ENCODE measurements at regions not wholly inside any gene's neighbourhood (a gene's known extent, or its start where the extent isn't known, plus 50 kb on each side); places are given as distances from the start of the nearest gene placed in this dataset.

GRCh38 chr9:82598241-82599039 is 464.5 kb downstream of the RASEF start:
- DNase-seq, result no peak

DNA sequence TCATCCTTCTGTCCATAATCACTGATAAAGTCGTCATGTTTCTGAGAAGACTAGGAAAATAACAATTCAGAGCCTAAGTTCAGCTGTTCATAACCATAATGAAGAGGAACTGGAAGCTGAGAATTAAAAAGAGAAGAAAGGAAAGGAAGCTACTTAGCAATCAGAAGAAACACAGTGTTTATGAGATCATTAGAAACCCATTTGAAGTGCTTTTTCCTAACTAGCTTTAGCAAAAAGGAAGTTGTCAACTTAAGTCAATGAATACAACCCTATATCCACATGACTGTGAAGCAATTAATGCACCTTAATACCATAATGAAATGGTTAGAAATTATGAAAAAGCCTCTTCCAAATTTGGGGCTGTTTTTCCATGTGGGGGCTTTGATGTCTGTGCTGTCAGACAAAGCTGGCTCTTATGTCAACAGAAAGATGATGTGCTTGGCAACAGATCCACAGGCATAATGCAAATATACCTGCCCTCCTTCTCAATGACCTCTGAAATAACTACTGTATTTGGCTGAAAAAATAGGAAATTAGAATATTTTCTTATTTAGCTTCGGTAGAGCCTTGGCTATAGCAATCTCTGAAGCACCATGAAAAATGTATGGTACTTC is 463.5 kb downstream of the RASEF start:
- no peak for DNase-seq

DNA sequence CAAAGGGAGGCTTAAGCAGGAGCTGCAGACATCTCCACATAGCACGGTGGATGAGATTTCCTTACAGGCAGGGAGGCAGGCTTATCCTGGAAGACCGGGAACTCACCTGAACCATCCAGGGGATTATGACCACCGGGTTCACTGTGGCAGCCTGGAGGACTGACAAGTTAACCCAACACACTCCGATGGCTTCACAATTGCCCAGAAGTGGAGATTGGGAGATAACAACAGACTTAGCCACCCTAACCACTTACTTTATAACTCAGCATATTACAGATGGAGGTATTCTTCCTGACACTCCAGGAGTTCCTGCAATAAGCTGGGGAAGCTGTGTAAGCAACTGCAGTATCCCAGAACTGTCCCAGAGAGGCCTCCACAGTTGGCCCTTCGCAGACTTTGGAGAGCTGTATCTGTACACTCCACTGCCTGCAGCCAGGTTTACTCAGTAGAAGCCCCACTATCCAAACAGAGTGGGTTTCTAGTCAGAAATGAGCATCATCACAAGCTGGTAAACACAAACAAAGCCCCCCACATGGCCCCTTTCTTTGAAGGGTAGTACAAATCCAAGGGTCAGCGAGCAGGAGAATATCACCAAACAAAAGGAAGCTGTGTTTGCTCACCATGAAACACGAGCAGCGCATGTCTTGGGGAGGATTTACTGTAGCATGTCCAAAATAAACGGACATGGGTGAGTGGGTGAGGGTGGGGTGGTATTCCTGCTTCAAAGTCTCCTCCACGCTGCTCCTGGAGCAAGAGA is 462.2 kb downstream of the RASEF start:
- no peak for DNase-seq

DNA sequence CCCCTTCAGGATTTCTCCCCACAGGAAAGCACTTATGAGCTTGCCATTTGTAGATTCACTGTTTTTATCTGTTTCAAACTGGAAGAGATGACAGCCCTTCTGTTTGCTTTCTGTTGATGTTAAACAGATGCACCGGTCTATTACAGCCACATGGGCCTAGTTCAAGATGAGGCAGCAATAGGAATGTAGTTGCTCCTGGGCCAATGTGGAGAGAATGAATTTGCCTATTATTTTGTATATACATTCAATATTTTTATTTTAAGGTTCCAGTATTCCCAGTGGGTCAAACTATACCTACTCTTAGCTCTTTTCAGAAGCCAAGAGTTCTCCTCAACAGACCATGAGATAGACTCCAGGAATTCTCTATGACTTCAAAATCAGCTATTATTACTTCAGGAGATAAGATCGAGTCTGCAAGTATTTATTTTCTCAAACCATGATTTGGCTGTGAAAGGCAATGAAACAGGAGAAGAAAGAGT is 461.6 kb downstream of the RASEF start:
- no peak for DNase-seq

DNA sequence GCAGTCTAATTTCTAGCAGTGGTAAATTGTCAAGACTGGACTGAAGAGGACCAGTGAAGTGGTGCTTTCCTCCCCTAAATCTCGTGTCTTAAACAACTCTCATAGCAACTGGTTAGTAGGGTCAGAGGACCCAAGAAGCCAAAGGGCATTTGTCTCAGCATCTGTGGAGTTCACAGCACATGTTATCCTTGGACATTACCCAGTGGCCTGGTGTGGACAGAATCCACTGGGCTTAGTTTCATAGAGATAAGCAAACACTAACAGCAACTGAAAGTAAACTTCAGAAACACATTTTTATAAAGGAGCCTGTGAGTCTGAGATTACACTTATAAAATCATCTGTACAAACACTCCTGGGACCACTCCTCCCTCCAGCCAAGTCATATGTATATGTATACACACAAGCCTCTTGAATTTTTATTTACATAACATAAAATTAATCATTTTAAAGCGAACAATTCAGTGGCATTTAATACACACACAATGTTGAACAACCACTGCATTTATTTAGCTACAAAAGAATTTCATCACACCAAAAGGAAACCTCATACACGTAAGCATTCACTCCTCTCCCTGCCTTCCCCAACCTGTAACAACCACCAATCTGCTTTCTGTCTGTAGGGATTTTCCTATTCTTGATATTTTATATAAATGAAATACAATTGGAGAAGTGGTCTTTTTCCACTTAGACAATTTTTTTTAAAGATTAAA is 457.8 kb downstream of the RASEF start:
- DNase-seq, result no peak

- no peak for DNase-seq
Observed at GRCh38 chr9:82605657-82606031, 457.3 kb downstream of the RASEF start.

DNA sequence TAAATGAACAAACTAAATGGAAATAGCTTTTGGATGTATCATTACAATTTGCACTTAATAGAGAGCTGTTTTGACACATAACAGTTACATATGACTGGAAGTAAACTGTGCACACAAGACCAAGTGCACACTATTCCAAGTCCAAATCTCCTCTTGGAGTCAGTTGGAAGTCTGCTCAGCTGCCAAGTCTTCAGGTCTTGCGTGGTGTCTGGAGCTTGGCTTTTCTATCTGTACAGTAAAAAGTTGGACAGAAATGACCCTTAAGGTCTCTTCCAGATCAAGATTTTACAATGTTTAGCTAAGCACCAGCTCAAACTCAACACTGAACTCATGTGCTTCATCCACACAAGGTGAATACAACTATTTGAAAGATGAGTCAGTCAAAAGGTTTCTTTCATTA is 456.9 kb downstream of the RASEF start:
- DNase-seq, result no peak

DNA sequence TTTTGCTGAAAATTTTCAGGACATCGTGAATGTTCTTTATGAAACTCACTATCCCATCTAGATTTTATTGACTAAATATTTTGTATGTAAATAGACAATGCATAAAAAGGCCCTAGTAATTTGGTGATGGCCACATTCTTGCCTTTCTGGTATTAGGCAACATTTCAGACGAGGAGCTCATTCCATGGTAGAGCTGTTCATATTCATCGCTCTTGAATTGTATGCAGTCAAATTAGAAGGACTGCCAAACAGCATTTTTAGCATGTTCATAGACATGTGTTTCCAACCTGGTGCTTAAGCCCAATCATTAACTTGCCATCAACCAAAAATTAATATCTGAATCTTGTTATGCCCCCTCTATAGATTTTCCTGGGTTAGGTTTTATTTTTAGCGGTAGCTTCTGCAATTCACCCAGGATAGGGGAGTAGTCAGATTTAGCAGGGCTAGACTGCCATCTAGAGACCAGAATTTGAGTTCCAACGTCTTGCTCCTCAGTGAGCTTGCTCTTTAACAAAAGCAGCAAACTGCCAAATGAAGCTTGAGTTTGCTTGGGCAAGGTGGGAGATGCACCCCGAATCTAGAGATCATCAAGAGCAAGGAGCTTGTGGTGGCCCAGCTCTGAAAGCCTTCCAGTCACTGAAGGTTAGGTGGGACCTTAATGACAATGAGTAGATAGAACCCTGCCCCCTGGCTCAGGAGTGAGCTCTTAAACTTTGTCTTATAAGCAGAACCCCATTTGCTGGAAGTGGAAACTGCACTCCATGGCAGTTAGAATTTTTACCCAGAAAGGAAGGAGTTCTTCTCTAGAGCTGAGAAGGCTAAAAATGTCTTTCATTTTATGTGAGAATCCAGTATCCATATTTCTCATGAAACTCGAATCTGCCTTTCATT is 456.2 kb downstream of the RASEF start:
- DNase-seq, result peak; percentile 56

DNA sequence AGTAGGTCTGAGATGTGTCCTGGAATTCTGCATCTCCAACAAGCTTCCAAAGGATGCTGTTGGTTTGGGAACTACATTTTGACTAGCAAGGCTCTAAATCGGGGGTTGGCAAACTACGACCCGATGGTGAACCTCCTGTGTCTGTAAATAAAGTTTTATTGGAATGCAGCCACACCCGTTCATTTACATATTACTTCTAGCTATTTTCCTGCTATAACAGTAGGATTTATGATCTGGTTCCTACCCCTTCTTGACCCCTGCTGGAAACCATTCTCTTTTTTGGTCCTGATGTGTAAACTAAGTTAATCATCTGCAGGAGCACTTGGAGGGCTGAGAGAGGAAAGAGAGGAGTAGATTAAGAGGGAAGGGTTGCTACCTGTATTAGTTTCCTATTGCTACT is 454.5 kb downstream of the RASEF start:
- no peak for DNase-seq

DNA sequence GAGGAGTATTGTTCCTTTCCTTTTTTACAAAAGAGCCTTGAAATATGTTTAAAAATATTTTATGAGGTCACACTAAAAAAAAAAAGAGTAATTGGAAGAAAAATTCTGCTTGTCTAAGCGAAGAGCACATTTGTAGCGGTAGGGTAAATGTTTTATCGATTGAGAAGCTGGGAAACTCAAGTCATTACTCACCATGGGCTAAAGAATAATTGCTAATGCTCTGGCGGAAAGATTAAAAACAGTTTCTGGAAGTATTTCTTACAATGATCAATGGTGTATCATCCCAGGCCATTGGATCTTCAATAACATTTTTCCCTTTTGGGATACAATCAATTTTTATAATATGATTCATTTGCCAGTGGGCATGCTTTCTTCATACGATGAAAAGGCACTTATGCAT is 450.0 kb downstream of the RASEF start:
- no peak for DNase-seq

- DNase-seq, result no peak
Observed at GRCh38 chr9:82613498-82613897, 449.4 kb downstream of the RASEF start.

DNA sequence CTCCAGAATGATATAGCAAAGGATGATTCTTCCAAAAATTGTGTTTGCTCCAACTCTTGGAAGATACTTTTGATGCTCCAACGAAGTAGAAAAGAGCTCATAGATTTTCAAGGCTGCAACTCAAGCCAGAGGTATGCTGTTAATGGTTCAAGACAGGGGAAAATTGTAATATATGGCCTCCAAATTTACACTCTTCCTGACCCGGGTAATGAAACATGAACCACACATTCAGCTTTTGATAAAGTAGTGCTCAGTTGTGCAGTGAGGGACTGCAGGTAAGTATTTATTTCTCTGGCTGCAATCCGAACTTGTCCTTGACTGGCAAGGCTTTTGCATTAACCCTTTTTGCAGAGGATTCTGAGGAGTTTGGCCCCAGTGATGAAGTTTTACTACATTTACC is 446.4 kb downstream of the RASEF start:
- no peak for DNase-seq

GRCh38 chr9:82621447-82621846 is 441.5 kb downstream of the RASEF start:
- no peak for DNase-seq

GRCh38 chr9:82637368-82637767 is 425.6 kb downstream of the RASEF start:
- DNase-seq, result no peak

- no peak for DNase-seq
Observed at GRCh38 chr9:82645600-82645999, 417.3 kb downstream of the RASEF start.

GRCh38 chr9:82650368-82650767 is 412.6 kb downstream of the RASEF start:
- no peak for DNase-seq

DNA sequence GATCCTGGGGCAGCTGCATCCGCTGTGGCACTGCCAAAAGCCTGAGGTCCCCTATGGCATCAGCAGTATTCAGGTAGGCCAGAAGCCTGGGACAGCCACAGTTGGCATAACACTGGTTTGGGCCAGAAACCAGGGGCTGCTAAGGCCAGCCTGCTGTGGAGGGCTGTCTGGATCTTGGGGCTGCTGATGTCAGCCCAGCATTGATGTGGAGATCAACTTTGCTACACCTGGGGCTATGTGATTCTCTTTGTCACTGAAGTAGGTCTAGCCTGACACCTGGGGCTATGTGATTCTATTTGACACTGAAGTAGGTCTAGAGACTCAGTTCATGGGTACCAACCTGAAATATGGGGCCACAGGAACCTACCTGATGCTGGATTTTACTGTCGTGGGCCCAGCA is 411.5 kb downstream of the RASEF start:
- DNase-seq, result no peak

- DNase-seq, result no peak
Observed at GRCh38 chr9:82665324-82665723, 397.6 kb downstream of the RASEF start.

DNA sequence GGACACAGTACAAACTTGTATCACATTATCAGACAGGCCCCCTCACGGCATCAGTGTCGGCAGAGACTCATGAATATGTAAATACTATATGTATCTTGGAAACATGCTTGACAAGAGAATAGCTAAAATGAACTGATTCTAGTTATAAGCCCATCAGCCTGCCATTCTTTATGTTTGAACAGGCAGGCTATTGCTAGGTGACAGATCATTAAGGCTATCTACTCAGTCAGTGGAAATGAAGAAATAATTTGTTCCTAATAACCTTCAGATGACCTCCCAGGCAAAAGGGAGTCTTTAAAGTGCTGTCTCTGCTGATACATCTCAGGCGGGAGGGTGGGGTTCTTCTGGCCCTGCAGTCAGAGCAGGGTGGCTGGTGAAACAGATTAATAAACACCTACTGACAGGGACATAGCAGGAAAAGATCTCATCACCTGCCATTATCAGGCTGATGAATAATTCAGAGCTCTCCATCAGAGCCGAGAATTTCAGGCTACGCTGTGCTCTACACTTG is 394.2 kb downstream of the RASEF start:
- no peak for DNase-seq

DNA sequence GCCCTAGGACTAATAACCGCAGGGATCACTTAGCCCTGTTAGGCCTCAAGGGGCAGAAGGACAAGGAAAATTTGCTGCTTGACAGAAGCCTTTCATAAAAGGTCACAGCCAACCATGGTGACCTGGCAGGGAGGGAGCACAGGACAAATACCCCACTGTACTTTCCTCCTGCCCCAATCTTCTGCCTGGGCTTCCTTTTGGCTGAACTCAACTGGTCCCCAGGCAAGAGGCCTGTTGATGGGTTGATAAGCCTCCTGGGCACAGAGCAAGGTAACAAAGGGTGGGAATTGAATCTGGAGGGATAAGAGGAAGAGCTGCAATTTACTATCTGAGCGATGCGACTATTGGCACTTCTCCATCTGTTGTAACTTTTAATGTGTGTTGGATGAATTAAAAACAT is 392.9 kb downstream of the RASEF start:
- DNase-seq, result no peak

- DNase-seq, result no peak
Observed at GRCh38 chr9:82670726-82671125, 392.2 kb downstream of the RASEF start.

DNA sequence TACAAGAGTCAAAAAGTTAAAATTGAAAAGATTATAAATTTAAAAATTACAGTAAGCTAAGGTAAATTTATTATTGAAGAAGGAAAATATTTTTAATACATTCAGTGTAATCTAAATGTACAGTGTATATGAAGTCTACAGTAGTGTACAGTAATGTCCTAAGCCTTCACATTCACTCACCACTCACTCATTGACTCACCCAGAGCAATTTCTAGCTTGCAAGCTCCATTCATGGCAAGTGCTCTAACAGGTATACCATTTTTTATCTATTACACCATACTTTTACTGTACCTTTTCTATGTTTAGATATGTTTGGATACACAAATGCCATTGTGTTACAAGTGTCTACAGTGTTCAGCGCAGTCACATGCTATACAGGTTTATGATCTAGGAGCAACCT is 389.7 kb downstream of the RASEF start:
- no peak for DNase-seq

Data from NCI-H1436 (cell line).